ENCODE measurements at regions not wholly inside any gene's neighbourhood (a gene's known extent, or its start where the extent isn't known, plus 50 kb on each side); places are given as distances from the start of the nearest gene placed in this dataset.

GRCh38 chr5:3307982-3308621 lies 287.5 kb upstream of the IRX1 start:
- Histone ChIP-seq H3K27ac (no peak overlapping the region), H3K9me3 (no peaks in the 10 kb centered on the region), H3K36me3 (no peaks in the 10 kb centered on the region), H3K27me3 (no peaks in the 10 kb centered on the region), H3K4me1 (no peaks in the 10 kb centered on the region), H3K4me3 (no peak overlapping the region)
- intact Hi-C loops (cut with DNase I; ENCODE audit: low total_unique reads): no loop called here
- DNase-seq: no peak
- TF ChIP-seq POLR2A (IDR thresholded peaks at IDR 0.05) (no peak), CTCF (IDR thresholded peaks at IDR 0.05) (no peak)

GRCh38 chr5:3305432-3305831 lies 290.2 kb upstream of the IRX1 start:
- Histone ChIP-seq H3K36me3 (no peaks in the 10 kb centered on the region), H3K9me3 (no peaks in the 10 kb centered on the region), H3K4me3 (no peak overlapping the region), H3K27me3 (no peaks in the 10 kb centered on the region), H3K4me1 (no peaks in the 10 kb centered on the region), H3K27ac (no peak overlapping the region)
- intact Hi-C loops (cut with DNase I; ENCODE audit: low total_unique reads): no loop called here
- TF ChIP-seq POLR2A (IDR thresholded peaks at IDR 0.05): no peak
- no peak for TF ChIP-seq CTCF (IDR thresholded peaks at IDR 0.05)
- no peak for DNase-seq

- no peak overlapping the region for H3K27ac ChIP-seq
- TF ChIP-seq CTCF (IDR thresholded peaks at IDR 0.05): no peak
- TF ChIP-seq POLR2A (IDR thresholded peaks at IDR 0.05): no peak
- H3K9me3 ChIP-seq: no peaks in the 10 kb centered on the region
- H3K4me3 ChIP-seq: no peak overlapping the region
- no peaks in the 10 kb centered on the region for H3K4me1 ChIP-seq
- intact Hi-C loops (cut with DNase I; ENCODE audit: low total_unique reads): no loop called here
- H3K27me3 ChIP-seq: no peaks in the 10 kb centered on the region
- DNase-seq: no peak
- no peaks in the 10 kb centered on the region for H3K36me3 ChIP-seq
Measured at GRCh38 chr5:3304346-3304745, 291.3 kb upstream of the IRX1 start.

GRCh38 chr5:3303777-3304176 lies 291.9 kb upstream of the IRX1 start:
- no peaks in the 10 kb centered on the region for H3K36me3 ChIP-seq
- H3K9me3 ChIP-seq: no peaks in the 10 kb centered on the region
- H3K4me1 ChIP-seq: no peaks in the 10 kb centered on the region
- H3K4me3 ChIP-seq: no peak overlapping the region
- intact Hi-C loops (cut with DNase I; ENCODE audit: low total_unique reads): no loop called here
- TF ChIP-seq POLR2A (IDR thresholded peaks at IDR 0.05) (no peak), CTCF (IDR thresholded peaks at IDR 0.05) (no peak)
- H3K27ac ChIP-seq: no peak overlapping the region
- DNase-seq: no peak
- H3K27me3 ChIP-seq: no peaks in the 10 kb centered on the region

GRCh38 chr5:3302228-3302627 lies 293.4 kb upstream of the IRX1 start:
- DNase-seq: no peak
- intact Hi-C loops (cut with DNase I; ENCODE audit: low total_unique reads): no loop called here
- Histone ChIP-seq H3K9me3 (no peaks in the 10 kb centered on the region), H3K4me3 (no peak overlapping the region), H3K27me3 (no peaks in the 10 kb centered on the region), H3K27ac (no peak overlapping the region), H3K36me3 (no peaks in the 10 kb centered on the region), H3K4me1 (no peaks in the 10 kb centered on the region)
- no peak for TF ChIP-seq CTCF (IDR thresholded peaks at IDR 0.05)
- TF ChIP-seq POLR2A (IDR thresholded peaks at IDR 0.05): no peak
